Loucy (cell line): ENCODE measurements at regions not wholly inside any gene's neighbourhood (a gene's known extent, or its start where the extent isn't known, plus 50 kb on each side); places are given as distances from the start of the nearest gene placed in this dataset.
"Not testable (repeated sequence)": the region's sequence is repeated elsewhere in the genome, so short reads cannot be mapped to it uniquely, and the experiment has no call there.

Source experiments
- H2AFZ ChIP-seq: fragments of 200-600 bp; sonication (generic); 2 replicates; pipeline ENCODE4 v1.6.0; 2016; ENCODE audit warnings: antibody characterized with exemption, mild to moderate bottlenecking, low read length, moderate library complexity
- H3F3A ChIP-seq: fragments of 200-600 bp; 2 replicates; pipeline ENCODE4 v1.6.0; 2016; ENCODE audit warnings: antibody characterized with exemption, low read depth, mild to moderate bottlenecking
- H3K27me3 ChIP-seq: fragments of 200-600 bp; sonication (generic); 2 replicates; pipeline ENCODE4 v1.6.1; 2014; ENCODE audit warnings: low read length, mild to moderate bottlenecking; ENCODE audit not compliant: insufficient read depth, poor library complexity, severe bottlenecking
- H3K36me3 ChIP-seq: fragments of 200-600 bp; sonication (generic); 2 replicates; pipeline ENCODE4 v1.6.1; 2016; ENCODE audit warnings: low read length; ENCODE audit not compliant: insufficient read depth
- H3K4me1 ChIP-seq: fragments of 200-600 bp; sonication (generic); 2 replicates; pipeline ENCODE4 v1.5.1; 2014; ENCODE audit warnings: low read length, mild to moderate bottlenecking; ENCODE audit not compliant: insufficient read depth, poor library complexity, severe bottlenecking
- H3K4me2 ChIP-seq: fragments of 200-600 bp; sonication (generic); 2 replicates; pipeline ENCODE4 v1.6.0; 2014; ENCODE audit warnings: antibody characterized with exemption, low read length, low read depth, mild to moderate bottlenecking; ENCODE audit not compliant: poor library complexity, severe bottlenecking
- H3K4me3 ChIP-seq: fragments of 200-600 bp; sonication (generic); 2 replicates; pipeline ENCODE4 v1.5.1; 2014; ENCODE audit warnings: low read length, mild to moderate bottlenecking, mixed read lengths; ENCODE audit not compliant: poor library complexity, severe bottlenecking
- H3K79me2 ChIP-seq: fragments of 200-600 bp; sonication (generic); 2 replicates; pipeline ENCODE4 v1.6.1; 2014; ENCODE audit warnings: low read length; ENCODE audit not compliant: insufficient read depth
- H3K9ac ChIP-seq: fragments of 200-600 bp; sonication (generic); 2 replicates; pipeline ENCODE4 v1.6.0; 2014; ENCODE audit warnings: mild to moderate bottlenecking, low read depth, low read length, moderate library complexity; ENCODE audit not compliant: poor library complexity, severe bottlenecking
- H3K9me2 ChIP-seq: fragments of 200-600 bp; sonication (generic); replicated peaks from 2 replicates; pipeline ENCODE4 v1.6.1; 2016; ENCODE audit warnings: low read depth, low read length, mixed read lengths
- H3K9me3 ChIP-seq: fragments of 200-600 bp; sonication (generic); 2 replicates; pipeline ENCODE4 v1.6.1; 2014; ENCODE audit warnings: mild to moderate bottlenecking, antibody characterized with exemption, low read length, low read depth; ENCODE audit not compliant: insufficient read depth
- H4K20me1 ChIP-seq: fragments of 200-600 bp; sonication (generic); 2 replicates; pipeline ENCODE4 v1.6.0; 2014; ENCODE audit warnings: antibody characterized with exemption, low read length, mild to moderate bottlenecking; ENCODE audit not compliant: insufficient read depth, poor library complexity, severe bottlenecking
- EZH2phosphoT487 ChIP-seq: fragments of 200-600 bp; IDR thresholded peaks from 2 replicates; pipeline ENCODE4 v1.6.1; 2018; ENCODE audit warnings: antibody characterized with exemption, mild to moderate bottlenecking, moderate library complexity, borderline replicate concordance
- TF ChIP-seq, protein P1 (sequence below): fragments of 200-600 bp; sonication (generic); conservative IDR thresholded peaks from 2 replicates; pipeline ENCODE4 v1.5.1; 2014; ENCODE audit warnings: mild to moderate bottlenecking, antibody characterized with exemption, low read length

DNA sequence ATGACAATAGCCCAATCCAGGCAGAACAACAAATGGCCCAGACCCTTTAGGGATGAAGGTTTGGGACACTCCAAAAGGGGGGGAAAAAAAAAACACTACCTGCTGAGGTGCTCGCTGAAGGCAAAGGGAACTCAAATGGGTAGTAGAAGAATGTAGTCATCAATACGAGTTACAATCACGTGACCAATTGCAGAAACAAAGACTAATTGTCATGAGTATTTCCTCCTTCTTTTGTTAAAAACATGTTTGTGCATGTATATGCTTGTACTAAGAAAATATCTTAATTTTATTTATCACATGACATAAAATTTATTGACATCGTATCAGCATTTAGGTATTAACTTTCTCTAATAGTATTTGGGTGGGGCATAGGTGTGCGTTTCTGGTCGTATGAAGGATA lies 743.5 kb downstream of the DNAH5 start:
- H2AFZ ChIP-seq = no peak overlapping the region
- no peaks in the 10 kb centered on the region for H3K4me1 ChIP-seq
- H3K27me3 ChIP-seq = no peaks in the 10 kb centered on the region
- TF ChIP-seq, protein P1, sequence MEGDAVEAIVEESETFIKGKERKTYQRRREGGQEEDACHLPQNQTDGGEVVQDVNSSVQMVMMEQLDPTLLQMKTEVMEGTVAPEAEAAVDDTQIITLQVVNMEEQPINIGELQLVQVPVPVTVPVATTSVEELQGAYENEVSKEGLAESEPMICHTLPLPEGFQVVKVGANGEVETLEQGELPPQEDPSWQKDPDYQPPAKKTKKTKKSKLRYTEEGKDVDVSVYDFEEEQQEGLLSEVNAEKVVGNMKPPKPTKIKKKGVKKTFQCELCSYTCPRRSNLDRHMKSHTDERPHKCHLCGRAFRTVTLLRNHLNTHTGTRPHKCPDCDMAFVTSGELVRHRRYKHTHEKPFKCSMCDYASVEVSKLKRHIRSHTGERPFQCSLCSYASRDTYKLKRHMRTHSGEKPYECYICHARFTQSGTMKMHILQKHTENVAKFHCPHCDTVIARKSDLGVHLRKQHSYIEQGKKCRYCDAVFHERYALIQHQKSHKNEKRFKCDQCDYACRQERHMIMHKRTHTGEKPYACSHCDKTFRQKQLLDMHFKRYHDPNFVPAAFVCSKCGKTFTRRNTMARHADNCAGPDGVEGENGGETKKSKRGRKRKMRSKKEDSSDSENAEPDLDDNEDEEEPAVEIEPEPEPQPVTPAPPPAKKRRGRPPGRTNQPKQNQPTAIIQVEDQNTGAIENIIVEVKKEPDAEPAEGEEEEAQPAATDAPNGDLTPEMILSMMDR = no peak
- TF ChIP-seq EZH2phosphoT487 = no peak
- no peak overlapping the region for H3K4me2 ChIP-seq
- no peaks in the 10 kb centered on the region for H4K20me1 ChIP-seq
- H3F3A ChIP-seq = no peaks in the 10 kb centered on the region
- H3K4me3 ChIP-seq = no peak overlapping the region
- H3K79me2 ChIP-seq = no peaks in the 10 kb centered on the region
- H3K9me3 ChIP-seq = no peaks in the 10 kb centered on the region
- H3K9ac ChIP-seq = no peak overlapping the region
- H3K9me2 ChIP-seq = no peaks in the 10 kb centered on the region
- no peaks in the 10 kb centered on the region for H3K36me3 ChIP-seq

DNA sequence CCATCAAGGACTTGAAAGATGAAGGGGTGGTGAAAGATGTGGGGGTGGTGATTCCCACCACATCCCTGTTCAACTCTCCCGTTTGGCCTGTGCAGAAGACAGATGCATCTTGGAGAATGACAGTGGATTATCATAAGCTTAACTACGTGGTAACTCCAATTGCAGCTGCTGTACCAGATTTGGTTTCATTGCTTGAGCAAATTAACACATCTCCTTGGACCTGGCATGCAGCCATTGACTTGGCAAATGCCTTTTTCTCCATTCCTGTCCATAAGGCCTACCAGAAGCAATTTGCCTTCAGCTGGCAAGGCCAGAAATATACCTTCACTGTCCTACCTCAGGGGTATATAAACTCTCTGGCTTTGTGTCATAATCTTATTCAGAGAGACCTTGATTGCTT lies 746.3 kb downstream of the DNAH5 start:
- not testable (repeated sequence) for H3K9ac ChIP-seq, H2AFZ ChIP-seq, H3K27me3 ChIP-seq, H4K20me1 ChIP-seq, H3F3A ChIP-seq, H3K79me2 ChIP-seq, H3K4me3 ChIP-seq, H3K4me1 ChIP-seq, H3K9me2 ChIP-seq, H3K36me3 ChIP-seq, H3K9me3 ChIP-seq, H3K4me2 ChIP-seq

DNA sequence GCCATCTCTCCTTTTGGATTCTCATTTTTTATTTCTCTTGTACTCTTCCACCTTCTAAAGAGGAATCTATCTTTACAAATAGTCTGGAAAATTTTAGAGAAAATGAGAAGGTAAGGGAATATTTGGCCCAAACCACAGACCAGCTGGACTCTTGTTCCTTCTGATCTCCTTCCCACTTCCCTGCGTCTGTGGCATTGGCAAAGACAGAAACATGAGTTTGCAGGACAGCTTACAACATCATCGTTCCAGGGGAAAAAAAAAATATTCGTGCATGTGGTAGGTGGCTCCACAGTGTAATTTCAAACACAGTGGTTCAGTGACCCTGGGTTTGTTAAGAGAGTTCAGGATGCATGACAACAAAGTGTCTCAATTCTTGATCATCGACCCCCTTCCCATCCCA lies 755.0 kb downstream of the DNAH5 start:
- H3K36me3 ChIP-seq = no peaks in the 10 kb centered on the region
- no peak overlapping the region for H3K4me3 ChIP-seq
- H3K4me1 ChIP-seq = no peaks in the 10 kb centered on the region
- TF ChIP-seq, protein P1 = no peak
- TF ChIP-seq EZH2phosphoT487 = no peak
- no peaks in the 10 kb centered on the region for H4K20me1 ChIP-seq
- no peaks in the 10 kb centered on the region for H3K9me2 ChIP-seq
- H3K27me3 ChIP-seq = no peaks in the 10 kb centered on the region
- no peak overlapping the region for H3K9ac ChIP-seq
- no peaks in the 10 kb centered on the region for H3F3A ChIP-seq
- no peak overlapping the region for H3K4me2 ChIP-seq
- no peak overlapping the region for H2AFZ ChIP-seq
- no peaks in the 10 kb centered on the region for H3K9me3 ChIP-seq
- no peaks in the 10 kb centered on the region for H3K79me2 ChIP-seq

GRCh38 chr5:13188371-13188770 lies 756.1 kb downstream of the DNAH5 start:
- Histone ChIP-seq H3K4me1 (no peaks in the 10 kb centered on the region), H3K36me3 (no peaks in the 10 kb centered on the region), H4K20me1 (no peaks in the 10 kb centered on the region), H3K79me2 (no peaks in the 10 kb centered on the region), H3K4me3 (no peak overlapping the region), H2AFZ (no peak overlapping the region), H3F3A (no peaks in the 10 kb centered on the region), H3K27me3 (no peaks in the 10 kb centered on the region), H3K9me2 (no peaks in the 10 kb centered on the region), H3K9me3 (no peaks in the 10 kb centered on the region), H3K9ac (no peak overlapping the region), H3K4me2 (no peak overlapping the region)
- TF ChIP-seq EZH2phosphoT487 = no peak
